K562 (cell line): ENCODE measurements at regions not wholly inside any gene's neighbourhood (a gene's known extent, or its start where the extent isn't known, plus 50 kb on each side); places are given as distances from the start of the nearest gene placed in this dataset.

Source experiments
- HMGXB4 ChIP-seq: sonication (generic); formaldehyde crosslinking; IDR thresholded peaks from 2 replicates; pipeline ENCODE4 v1.8.1; 2023; ENCODE audit warnings: mild to moderate bottlenecking, missing genetic modification reagents
- JUN ChIP-seq, 2 experiments: sonication (generic) in 1 of 2; formaldehyde crosslinking in 1 of 2; IDR thresholded peaks; 2 replicates each; pipeline versions ENCODE4 v1.6.1 to v1.8.0; 2012 to 2022; ENCODE audit warnings: borderline replicate concordance in 2 of 2, mild to moderate bottlenecking in 2 of 2, improper control_type of control experiment in 1 of 2, low read depth in 1 of 2, low read length in 1 of 2, missing genetic modification reagents in 1 of 2
- POLR2A ChIP-seq: fragments of 450-650 bp; conservative IDR thresholded peaks from 2 replicates; pipeline ENCODE4 v1.6.1; 2016
- XRCC5 ChIP-seq: fragments of 200-400 bp; formaldehyde crosslinking; IDR thresholded peaks from 2 replicates; pipeline ENCODE4 v1.6.1; 2017; ENCODE audit warnings: low read depth, mild to moderate bottlenecking, low read length
- ZBTB43 ChIP-seq: sonication (generic); formaldehyde crosslinking; IDR thresholded peaks from 2 replicates; pipeline ENCODE4 v1.8.0; 2023; ENCODE audit warnings: mild to moderate bottlenecking, missing genetic modification reagents

GRCh38 chr5:2306711-2307110 is 424.0 kb upstream of the IRX4 start:
- TF ChIP-seq JUN (IDR thresholded peaks at IDR 0.05; ENCODE audit: borderline replicate concordance, low read depth, low read length) (no peak), JUN (CRISPR knock-in tag; IDR thresholded peaks at IDR 0.05; ENCODE audit: borderline replicate concordance) (no peak), HMGXB4 (CRISPR knock-in tag) (no peak), POLR2A (no peak), ZBTB43 (CRISPR knock-in tag) (no peak), XRCC5 (no peak)
